Renal pelvis (tissue), 1 donor: ENCODE measurements at regions not wholly inside any gene's neighbourhood (a gene's known extent, or its start where the extent isn't known, plus 50 kb on each side); places are given as distances from the start of the nearest gene placed in this dataset.
"Not testable (repeated sequence)": the region's sequence is repeated elsewhere in the genome, so short reads cannot be mapped to it uniquely, and the experiment has no call there.

Source experiments
- DNase-seq: peaks from one replicate; pipeline ENCODE4 v3.0.0-alpha.2; 2013

- no peak for DNase-seq
Measured at GRCh38 chr16:22681554-22682291, 132.2 kb upstream of the HS3ST2 start.

GRCh38 chr16:22683258-22683657 is 130.7 kb upstream of the HS3ST2 start:
- DNase-seq: no peak

GRCh38 chr16:22683730-22684573 is 130.0 kb upstream of the HS3ST2 start:
- DNase-seq: no peak

GRCh38 chr16:22684574-22685458 is 129.1 kb upstream of the HS3ST2 start:
- no peak for DNase-seq

- no peak for DNase-seq
Measured at GRCh38 chr16:22685459-22685830, 128.5 kb upstream of the HS3ST2 start.

GRCh38 chr16:22687031-22687530 is 126.9 kb upstream of the HS3ST2 start:
- DNase-seq: no peak

- no peak for DNase-seq
Measured at GRCh38 chr16:22688463-22688862, 125.5 kb upstream of the HS3ST2 start.

GRCh38 chr16:22688930-22689329 is 125.0 kb upstream of the HS3ST2 start:
- no peak for DNase-seq

GRCh38 chr16:22691335-22691734 is 122.6 kb upstream of the HS3ST2 start:
- no peak for DNase-seq

GRCh38 chr16:22692034-22692433 is 121.9 kb upstream of the HS3ST2 start:
- no peak for DNase-seq

- DNase-seq: no peak
Measured at GRCh38 chr16:22692916-22693637, 120.9 kb upstream of the HS3ST2 start.

- DNase-seq: no peak
Measured at GRCh38 chr16:22693638-22694340, 120.2 kb upstream of the HS3ST2 start.

- no peak for DNase-seq
Measured at GRCh38 chr16:22694887-22695382, 119.0 kb upstream of the HS3ST2 start.

- not testable (repeated sequence) for DNase-seq
Measured at GRCh38 chr16:22695773-22696172, 118.2 kb upstream of the HS3ST2 start.

- DNase-seq: no peak
Measured at GRCh38 chr16:22699356-22699755, 114.6 kb upstream of the HS3ST2 start.

GRCh38 chr16:22705799-22706198 is 108.2 kb upstream of the HS3ST2 start:
- no peak for DNase-seq

GRCh38 chr16:22710326-22710725 is 103.6 kb upstream of the HS3ST2 start:
- no peak for DNase-seq

GRCh38 chr16:22711847-22712246 is 102.1 kb upstream of the HS3ST2 start:
- DNase-seq: no peak

- no peak for DNase-seq
Measured at GRCh38 chr16:22712471-22712870, 101.5 kb upstream of the HS3ST2 start.

- DNase-seq: not testable (repeated sequence)
Measured at GRCh38 chr16:22718598-22718997, 95.4 kb upstream of the HS3ST2 start.

- no peak for DNase-seq
Measured at GRCh38 chr16:22719945-22720344, 94.0 kb upstream of the HS3ST2 start.
